SU-DHL-6 (cell line): ENCODE measurements at regions not wholly inside any gene's neighbourhood (a gene's known extent, or its start where the extent isn't known, plus 50 kb on each side); places are given as distances from the start of the nearest gene placed in this dataset.

Source experiments
- EZH2phosphoT487 ChIP-seq: fragments of 200-600 bp; sonication (generic), shearing (Covaris generic); conservative IDR thresholded peaks from 2 replicates; pipeline ENCODE4 v1.6.1; 2018; ENCODE audit warnings: mild to moderate bottlenecking, antibody characterized with exemption, low read length, moderate library complexity, mixed read lengths
- TF ChIP-seq, protein P1 (sequence below): fragments of 200-600 bp; sonication (generic); IDR thresholded peaks from one replicate; pipeline ENCODE4 v1.5.1; 2017; ENCODE audit warnings: antibody characterized with exemption, mild to moderate bottlenecking, low read length, moderate library complexity; ENCODE audit not compliant: insufficient read depth, poor library complexity, severe bottlenecking

DNA sequence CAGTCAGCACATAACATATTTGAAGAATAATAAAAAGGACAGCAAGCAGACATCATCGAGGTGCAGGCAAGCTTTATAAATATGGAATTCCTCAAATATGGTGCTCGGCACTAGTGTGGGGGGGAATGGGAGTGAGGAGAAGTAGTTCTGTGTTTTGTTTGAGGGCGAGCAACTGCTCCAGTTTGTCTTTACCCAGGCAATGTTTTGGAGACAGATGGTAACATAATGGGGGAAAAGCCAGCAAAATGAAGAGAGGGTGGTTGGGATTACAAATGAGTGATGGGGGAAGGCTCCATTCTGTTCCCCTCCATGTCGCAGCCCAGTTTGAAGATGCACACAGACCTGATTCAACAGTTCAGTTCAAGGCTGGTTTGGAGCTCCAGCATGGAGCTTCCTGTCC lies 572.9 kb upstream of the DIPK2B start:
- TF ChIP-seq, protein P1, sequence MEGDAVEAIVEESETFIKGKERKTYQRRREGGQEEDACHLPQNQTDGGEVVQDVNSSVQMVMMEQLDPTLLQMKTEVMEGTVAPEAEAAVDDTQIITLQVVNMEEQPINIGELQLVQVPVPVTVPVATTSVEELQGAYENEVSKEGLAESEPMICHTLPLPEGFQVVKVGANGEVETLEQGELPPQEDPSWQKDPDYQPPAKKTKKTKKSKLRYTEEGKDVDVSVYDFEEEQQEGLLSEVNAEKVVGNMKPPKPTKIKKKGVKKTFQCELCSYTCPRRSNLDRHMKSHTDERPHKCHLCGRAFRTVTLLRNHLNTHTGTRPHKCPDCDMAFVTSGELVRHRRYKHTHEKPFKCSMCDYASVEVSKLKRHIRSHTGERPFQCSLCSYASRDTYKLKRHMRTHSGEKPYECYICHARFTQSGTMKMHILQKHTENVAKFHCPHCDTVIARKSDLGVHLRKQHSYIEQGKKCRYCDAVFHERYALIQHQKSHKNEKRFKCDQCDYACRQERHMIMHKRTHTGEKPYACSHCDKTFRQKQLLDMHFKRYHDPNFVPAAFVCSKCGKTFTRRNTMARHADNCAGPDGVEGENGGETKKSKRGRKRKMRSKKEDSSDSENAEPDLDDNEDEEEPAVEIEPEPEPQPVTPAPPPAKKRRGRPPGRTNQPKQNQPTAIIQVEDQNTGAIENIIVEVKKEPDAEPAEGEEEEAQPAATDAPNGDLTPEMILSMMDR: no peak
- TF ChIP-seq EZH2phosphoT487: no peak
